ENCODE measurements at regions not wholly inside any gene's neighbourhood (a gene's known extent, or its start where the extent isn't known, plus 50 kb on each side); places are given as distances from the start of the nearest gene placed in this dataset.
A peak's percentile ranks its signal among the peaks of the same experiment; 100 is the strongest.

GRCh38 chr9:89915187-89915586 lies 310.4 kb downstream of the GADD45G start:
- Histone ChIP-seq H3K4me3 (no peak overlapping the region), H3K4me1 (ENCODE audit: low read depth) (peaks cover 4% of the 10 kb centered on the region), H3K27me3 (no peaks in the 10 kb centered on the region), H3K9me3 (ENCODE audit: low read depth) (no peaks in the 10 kb centered on the region), H3K27ac (no peak overlapping the region), H3K36me3 (no peaks in the 10 kb centered on the region)
- DNase-seq (ENCODE audit: low read depth in 1 of 2, low spot score in 1 of 2), result no peak
- no peak for TF ChIP-seq CTCF (IDR thresholded peaks at IDR 0.05; ENCODE audit: low read depth, low read length)

- no peak for TF ChIP-seq CTCF (IDR thresholded peaks at IDR 0.05; ENCODE audit: low read depth, low read length)
- H3K27me3 ChIP-seq, result no peaks in the 10 kb centered on the region
- no peak overlapping the region for H3K4me3 ChIP-seq
- H3K36me3 ChIP-seq, result no peaks in the 10 kb centered on the region
- H3K9me3 ChIP-seq (ENCODE audit: low read depth), result no peaks in the 10 kb centered on the region
- H3K4me1 ChIP-seq (ENCODE audit: low read depth), result peaks cover 5% of the 10 kb centered on the region
- DNase-seq (ENCODE audit: low read depth in 1 of 2, low spot score in 1 of 2), result no peak
- H3K27ac ChIP-seq, result no peak overlapping the region
Observed at GRCh38 chr9:89916001-89916597, 311.3 kb downstream of the GADD45G start.

- no peaks in the 10 kb centered on the region for H3K36me3 ChIP-seq
- no peak overlapping the region for H3K27ac ChIP-seq
- no peak for TF ChIP-seq CTCF (IDR thresholded peaks at IDR 0.05; ENCODE audit: low read depth, low read length)
- H3K27me3 ChIP-seq, result no peaks in the 10 kb centered on the region
- DNase-seq (ENCODE audit: low read depth in 1 of 2, low spot score in 1 of 2), result no peak
- H3K4me1 ChIP-seq (ENCODE audit: low read depth), result peaks cover 21% of the 10 kb centered on the region
- H3K9me3 ChIP-seq (ENCODE audit: low read depth), result no peaks in the 10 kb centered on the region
- no peak overlapping the region for H3K4me3 ChIP-seq
Observed at GRCh38 chr9:89917861-89918260, 313.0 kb downstream of the GADD45G start.

- Histone ChIP-seq H3K9me3 (ENCODE audit: low read depth) (no peaks in the 10 kb centered on the region), H3K36me3 (no peaks in the 10 kb centered on the region), H3K27ac (no peak overlapping the region), H3K27me3 (no peaks in the 10 kb centered on the region), H3K4me3 (no peak overlapping the region), H3K4me1 (ENCODE audit: low read depth) (peaks cover 33% of the 10 kb centered on the region)
- TF ChIP-seq CTCF (IDR thresholded peaks at IDR 0.05; ENCODE audit: low read depth, low read length), result peak; percentile 21
- peak; percentile 13 to 77 for DNase-seq (ENCODE audit: low read depth in 1 of 2, low spot score in 1 of 2)
Observed at GRCh38 chr9:89919171-89919681, 314.4 kb downstream of the GADD45G start.

GRCh38 chr9:89920131-89920530 lies 315.3 kb downstream of the GADD45G start:
- no peak for TF ChIP-seq CTCF (IDR thresholded peaks at IDR 0.05; ENCODE audit: low read depth, low read length)
- H3K27ac ChIP-seq, result no peak overlapping the region
- H3K4me3 ChIP-seq, result no peak overlapping the region
- H3K27me3 ChIP-seq, result no peaks in the 10 kb centered on the region
- H3K4me1 ChIP-seq (ENCODE audit: low read depth), result peaks cover 36% of the 10 kb centered on the region
- no peak for DNase-seq (ENCODE audit: low read depth in 1 of 2, low spot score in 1 of 2)
- H3K9me3 ChIP-seq (ENCODE audit: low read depth), result no peaks in the 10 kb centered on the region
- no peaks in the 10 kb centered on the region for H3K36me3 ChIP-seq

Measured in cardiac muscle cell (in vitro differentiated cells and primary cell).